ENCODE measurements at regions not wholly inside any gene's neighbourhood (a gene's known extent, or its start where the extent isn't known, plus 50 kb on each side); places are given as distances from the start of the nearest gene placed in this dataset.

DNA sequence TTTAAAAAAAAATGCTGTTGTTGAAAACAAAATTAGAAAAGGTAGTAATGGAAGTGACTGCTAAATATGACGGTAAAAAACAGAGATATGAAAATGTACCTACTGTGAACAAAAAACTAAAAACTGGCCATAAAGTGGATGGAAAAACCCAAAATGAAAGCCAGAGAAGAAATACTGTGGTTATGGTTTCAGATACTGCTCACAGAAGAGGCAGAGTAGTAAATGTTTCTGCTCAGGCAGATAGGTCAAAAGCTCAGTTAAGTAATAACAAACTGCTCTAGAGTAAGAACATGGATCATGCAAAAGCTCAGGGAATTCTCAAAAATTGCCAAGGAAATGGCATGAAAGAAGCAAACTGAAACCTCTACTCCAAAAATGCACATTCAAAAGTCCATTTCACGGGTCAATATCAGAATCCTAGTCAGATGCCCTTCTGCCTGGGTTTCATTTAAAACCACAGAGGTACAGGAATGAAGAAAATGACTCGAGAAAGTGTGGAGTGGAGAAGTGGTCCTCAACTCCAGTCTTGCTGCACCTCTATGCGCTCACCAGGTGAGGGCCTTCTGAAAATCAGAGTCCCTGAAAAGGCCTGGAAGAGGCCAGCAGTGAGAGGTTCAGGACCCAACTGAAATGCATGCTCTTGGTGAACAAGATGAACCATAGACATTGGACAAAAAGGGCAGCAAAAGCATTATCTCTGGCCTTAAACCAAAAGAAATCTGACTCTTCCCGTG is 315.0 kb upstream of the SPRY2 start:
- TF ChIP-seq, protein P1, sequence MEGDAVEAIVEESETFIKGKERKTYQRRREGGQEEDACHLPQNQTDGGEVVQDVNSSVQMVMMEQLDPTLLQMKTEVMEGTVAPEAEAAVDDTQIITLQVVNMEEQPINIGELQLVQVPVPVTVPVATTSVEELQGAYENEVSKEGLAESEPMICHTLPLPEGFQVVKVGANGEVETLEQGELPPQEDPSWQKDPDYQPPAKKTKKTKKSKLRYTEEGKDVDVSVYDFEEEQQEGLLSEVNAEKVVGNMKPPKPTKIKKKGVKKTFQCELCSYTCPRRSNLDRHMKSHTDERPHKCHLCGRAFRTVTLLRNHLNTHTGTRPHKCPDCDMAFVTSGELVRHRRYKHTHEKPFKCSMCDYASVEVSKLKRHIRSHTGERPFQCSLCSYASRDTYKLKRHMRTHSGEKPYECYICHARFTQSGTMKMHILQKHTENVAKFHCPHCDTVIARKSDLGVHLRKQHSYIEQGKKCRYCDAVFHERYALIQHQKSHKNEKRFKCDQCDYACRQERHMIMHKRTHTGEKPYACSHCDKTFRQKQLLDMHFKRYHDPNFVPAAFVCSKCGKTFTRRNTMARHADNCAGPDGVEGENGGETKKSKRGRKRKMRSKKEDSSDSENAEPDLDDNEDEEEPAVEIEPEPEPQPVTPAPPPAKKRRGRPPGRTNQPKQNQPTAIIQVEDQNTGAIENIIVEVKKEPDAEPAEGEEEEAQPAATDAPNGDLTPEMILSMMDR (conservative IDR thresholded peaks at IDR 0.05; ENCODE audit: low read depth in 2 of 2) = peak in 1 of 2 experiments; percentile 31; a peak in 2 of 4 replicates
- TF ChIP-seq EZH2 (IDR thresholded peaks at IDR 0.05; ENCODE audit: low read depth, unreplicated experiment) (no peak), POLR2AphosphoS5 (IDR thresholded peaks at IDR 0.05; ENCODE audit: low read depth) (no peak), EZH2phosphoT487 (IDR thresholded peaks at IDR 0.05; ENCODE audit: unreplicated experiment) (no peak), CREB1 (CRISPR knock-in tag; IDR thresholded peaks at IDR 0.05; ENCODE audit: low read depth) (no peak), JUNB (IDR thresholded peaks at IDR 0.05; ENCODE audit: unreplicated experiment) (no peak), ZNF331 (CRISPR knock-in tag; IDR thresholded peaks at IDR 0.05; ENCODE audit: low read depth) (no peak), ZNF114 (CRISPR knock-in tag; IDR thresholded peaks at IDR 0.05) (no peak), NANOG (IDR thresholded peaks at IDR 0.05; ENCODE audit: borderline replicate concordance) (no peak), STAT1 (IDR thresholded peaks at IDR 0.05; ENCODE audit: unreplicated experiment) (no peak)
- TF ChIP-seq, protein P2, sequence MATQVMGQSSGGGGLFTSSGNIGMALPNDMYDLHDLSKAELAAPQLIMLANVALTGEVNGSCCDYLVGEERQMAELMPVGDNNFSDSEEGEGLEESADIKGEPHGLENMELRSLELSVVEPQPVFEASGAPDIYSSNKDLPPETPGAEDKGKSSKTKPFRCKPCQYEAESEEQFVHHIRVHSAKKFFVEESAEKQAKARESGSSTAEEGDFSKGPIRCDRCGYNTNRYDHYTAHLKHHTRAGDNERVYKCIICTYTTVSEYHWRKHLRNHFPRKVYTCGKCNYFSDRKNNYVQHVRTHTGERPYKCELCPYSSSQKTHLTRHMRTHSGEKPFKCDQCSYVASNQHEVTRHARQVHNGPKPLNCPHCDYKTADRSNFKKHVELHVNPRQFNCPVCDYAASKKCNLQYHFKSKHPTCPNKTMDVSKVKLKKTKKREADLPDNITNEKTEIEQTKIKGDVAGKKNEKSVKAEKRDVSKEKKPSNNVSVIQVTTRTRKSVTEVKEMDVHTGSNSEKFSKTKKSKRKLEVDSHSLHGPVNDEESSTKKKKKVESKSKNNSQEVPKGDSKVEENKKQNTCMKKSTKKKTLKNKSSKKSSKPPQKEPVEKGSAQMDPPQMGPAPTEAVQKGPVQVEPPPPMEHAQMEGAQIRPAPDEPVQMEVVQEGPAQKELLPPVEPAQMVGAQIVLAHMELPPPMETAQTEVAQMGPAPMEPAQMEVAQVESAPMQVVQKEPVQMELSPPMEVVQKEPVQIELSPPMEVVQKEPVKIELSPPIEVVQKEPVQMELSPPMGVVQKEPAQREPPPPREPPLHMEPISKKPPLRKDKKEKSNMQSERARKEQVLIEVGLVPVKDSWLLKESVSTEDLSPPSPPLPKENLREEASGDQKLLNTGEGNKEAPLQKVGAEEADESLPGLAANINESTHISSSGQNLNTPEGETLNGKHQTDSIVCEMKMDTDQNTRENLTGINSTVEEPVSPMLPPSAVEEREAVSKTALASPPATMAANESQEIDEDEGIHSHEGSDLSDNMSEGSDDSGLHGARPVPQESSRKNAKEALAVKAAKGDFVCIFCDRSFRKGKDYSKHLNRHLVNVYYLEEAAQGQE (IDR thresholded peaks at IDR 0.05; ENCODE audit: unreplicated experiment) = no peak
- TF ChIP-seq, protein P3, sequence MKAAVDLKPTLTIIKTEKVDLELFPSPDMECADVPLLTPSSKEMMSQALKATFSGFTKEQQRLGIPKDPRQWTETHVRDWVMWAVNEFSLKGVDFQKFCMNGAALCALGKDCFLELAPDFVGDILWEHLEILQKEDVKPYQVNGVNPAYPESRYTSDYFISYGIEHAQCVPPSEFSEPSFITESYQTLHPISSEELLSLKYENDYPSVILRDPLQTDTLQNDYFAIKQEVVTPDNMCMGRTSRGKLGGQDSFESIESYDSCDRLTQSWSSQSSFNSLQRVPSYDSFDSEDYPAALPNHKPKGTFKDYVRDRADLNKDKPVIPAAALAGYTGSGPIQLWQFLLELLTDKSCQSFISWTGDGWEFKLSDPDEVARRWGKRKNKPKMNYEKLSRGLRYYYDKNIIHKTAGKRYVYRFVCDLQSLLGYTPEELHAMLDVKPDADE (IDR thresholded peaks at IDR 0.05) = no peak
- TF ChIP-seq, protein P4, sequence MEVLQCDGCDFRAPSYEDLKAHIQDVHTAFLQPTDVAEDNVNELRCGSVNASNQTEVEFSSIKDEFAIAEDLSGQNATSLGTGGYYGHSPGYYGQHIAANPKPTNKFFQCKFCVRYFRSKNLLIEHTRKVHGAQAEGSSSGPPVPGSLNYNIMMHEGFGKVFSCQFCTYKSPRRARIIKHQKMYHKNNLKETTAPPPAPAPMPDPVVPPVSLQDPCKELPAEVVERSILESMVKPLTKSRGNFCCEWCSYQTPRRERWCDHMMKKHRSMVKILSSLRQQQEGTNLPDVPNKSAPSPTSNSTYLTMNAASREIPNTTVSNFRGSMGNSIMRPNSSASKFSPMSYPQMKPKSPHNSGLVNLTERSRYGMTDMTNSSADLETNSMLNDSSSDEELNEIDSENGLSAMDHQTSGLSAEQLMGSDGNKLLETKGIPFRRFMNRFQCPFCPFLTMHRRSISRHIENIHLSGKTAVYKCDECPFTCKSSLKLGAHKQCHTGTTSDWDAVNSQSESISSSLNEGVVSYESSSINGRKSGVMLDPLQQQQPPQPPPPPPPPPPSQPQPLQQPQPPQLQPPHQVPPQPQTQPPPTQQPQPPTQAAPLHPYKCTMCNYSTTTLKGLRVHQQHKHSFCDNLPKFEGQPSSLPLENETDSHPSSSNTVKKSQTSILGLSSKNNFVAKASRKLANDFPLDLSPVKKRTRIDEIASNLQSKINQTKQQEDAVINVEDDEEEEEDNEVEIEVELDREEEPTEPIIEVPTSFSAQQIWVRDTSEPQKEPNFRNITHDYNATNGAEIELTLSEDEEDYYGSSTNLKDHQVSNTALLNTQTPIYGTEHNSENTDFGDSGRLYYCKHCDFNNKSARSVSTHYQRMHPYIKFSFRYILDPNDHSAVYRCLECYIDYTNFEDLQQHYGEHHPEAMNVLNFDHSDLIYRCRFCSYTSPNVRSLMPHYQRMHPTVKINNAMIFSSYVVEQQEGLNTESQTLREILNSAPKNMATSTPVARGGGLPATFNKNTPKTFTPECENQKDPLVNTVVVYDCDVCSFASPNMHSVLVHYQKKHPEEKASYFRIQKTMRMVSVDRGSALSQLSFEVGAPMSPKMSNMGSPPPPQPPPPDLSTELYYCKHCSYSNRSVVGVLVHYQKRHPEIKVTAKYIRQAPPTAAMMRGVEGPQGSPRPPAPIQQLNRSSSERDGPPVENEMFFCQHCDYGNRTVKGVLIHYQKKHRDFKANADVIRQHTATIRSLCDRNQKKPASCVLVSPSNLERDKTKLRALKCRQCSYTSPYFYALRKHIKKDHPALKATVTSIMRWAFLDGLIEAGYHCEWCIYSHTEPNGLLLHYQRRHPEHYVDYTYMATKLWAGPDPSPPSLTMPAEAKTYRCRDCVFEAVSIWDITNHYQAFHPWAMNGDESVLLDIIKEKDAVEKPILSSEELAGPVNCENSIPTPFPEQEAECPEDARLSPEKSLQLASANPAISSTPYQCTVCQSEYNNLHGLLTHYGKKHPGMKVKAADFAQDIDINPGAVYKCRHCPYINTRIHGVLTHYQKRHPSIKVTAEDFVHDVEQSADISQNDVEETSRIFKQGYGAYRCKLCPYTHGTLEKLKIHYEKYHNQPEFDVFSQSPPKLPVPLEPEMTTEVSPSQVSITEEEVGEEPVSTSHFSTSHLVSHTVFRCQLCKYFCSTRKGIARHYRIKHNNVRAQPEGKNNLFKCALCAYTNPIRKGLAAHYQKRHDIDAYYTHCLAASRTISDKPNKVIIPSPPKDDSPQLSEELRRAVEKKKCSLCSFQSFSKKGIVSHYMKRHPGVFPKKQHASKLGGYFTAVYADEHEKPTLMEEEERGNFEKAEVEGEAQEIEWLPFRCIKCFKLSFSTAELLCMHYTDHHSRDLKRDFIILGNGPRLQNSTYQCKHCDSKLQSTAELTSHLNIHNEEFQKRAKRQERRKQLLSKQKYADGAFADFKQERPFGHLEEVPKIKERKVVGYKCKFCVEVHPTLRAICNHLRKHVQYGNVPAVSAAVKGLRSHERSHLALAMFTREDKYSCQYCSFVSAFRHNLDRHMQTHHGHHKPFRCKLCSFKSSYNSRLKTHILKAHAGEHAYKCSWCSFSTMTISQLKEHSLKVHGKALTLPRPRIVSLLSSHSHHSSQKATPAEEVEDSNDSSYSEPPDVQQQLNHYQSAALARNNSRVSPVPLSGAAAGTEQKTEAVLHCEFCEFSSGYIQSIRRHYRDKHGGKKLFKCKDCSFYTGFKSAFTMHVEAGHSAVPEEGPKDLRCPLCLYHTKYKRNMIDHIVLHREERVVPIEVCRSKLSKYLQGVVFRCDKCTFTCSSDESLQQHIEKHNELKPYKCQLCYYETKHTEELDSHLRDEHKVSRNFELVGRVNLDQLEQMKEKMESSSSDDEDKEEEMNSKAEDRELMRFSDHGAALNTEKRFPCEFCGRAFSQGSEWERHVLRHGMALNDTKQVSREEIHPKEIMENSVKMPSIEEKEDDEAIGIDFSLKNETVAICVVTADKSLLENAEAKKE (CRISPR knock-in tag; IDR thresholded peaks at IDR 0.05) = no peak
